ENCODE measurements at regions not wholly inside any gene's neighbourhood (a gene's known extent, or its start where the extent isn't known, plus 50 kb on each side); places are given as distances from the start of the nearest gene placed in this dataset.

DNA sequence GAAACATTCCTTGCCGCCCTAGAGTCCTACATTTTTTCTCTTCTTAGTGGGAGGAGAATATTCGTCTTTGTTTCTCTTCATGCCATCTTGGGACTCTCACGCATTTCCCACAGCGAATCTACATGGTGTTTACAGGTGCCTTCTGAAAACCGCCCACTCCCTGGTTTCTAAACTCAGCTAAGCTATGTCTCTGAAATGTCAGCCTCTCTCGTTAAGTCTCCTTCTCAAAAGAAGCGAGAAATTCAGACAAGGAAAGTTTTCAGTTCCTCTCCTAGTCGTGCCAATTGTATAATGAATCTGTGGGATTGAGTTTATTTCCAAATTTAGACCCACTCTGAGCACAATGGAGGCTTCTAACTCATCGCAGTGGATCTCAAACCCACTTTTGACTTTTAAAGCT lies 186.8 kb upstream of the NFIB start:
- Histone ChIP-seq H2BK15ac (ENCODE audit: low read length) (no peak overlapping the region), H3K27me3 (replicated peaks in 1 of 4; ENCODE audit: control insufficient read depth in 3 of 4, extremely low read depth in 1 of 4, insufficient read depth in 3 of 4, low read length in 3 of 4) (no peaks in the 10 kb centered on the region)
- FAIRE-seq: no peak
- TF ChIP-seq CREB1 (IDR thresholded peaks at IDR 0.05): no peak
- TF ChIP-seq JUN (IDR thresholded peaks at IDR 0.05; ENCODE audit: low read depth, low read length): no peak
- TF ChIP-seq BRCA1 (IDR thresholded peaks at IDR 0.05; ENCODE audit: low read depth, low read length): no peak
- TF ChIP-seq POU5F1 (IDR thresholded peaks at IDR 0.05; ENCODE audit: low read depth, low read length): no peak
- no peak for TF ChIP-seq SRF (IDR thresholded peaks at IDR 0.05; ENCODE audit: low read depth, low read length)
- TF ChIP-seq, protein P1, sequence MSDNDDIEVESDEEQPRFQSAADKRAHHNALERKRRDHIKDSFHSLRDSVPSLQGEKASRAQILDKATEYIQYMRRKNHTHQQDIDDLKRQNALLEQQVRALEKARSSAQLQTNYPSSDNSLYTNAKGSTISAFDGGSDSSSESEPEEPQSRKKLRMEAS (IDR thresholded peaks at IDR 0.05): no peak

More for the DNA sequence above, 186.8 kb upstream of the NFIB start:
- no peak overlapping the region for H3K18ac ChIP-seq (ENCODE audit: extremely low read depth, low read length)
- DNase-seq (ENCODE audit: low read depth in 1 of 2, low spot score in 2 of 2): no peak
- no peaks in the 10 kb centered on the region for H3K9me3 ChIP-seq (ENCODE audit: insufficient read depth in 2 of 2, low read depth in 1 of 2, low read length in 1 of 2)
- no peak overlapping the region for H2BK120ac ChIP-seq (replicated peaks; ENCODE audit: low read depth, low read length)
- POLR2A ChIA-PET (ENCODE audit: partially characterized antibody): no interaction called here
- H2AFZ ChIP-seq (ENCODE audit: low read length): peak overlapping the region; percentile 11; the same call in 1 of the 2 replicates
- no peaks in the 10 kb centered on the region for H3K79me1 ChIP-seq (ENCODE audit: low read depth, low read length)
- no peak overlapping the region for H4K8ac ChIP-seq (ENCODE audit: extremely low read depth, insufficient read depth, low read length)
- H3K14ac ChIP-seq (ENCODE audit: insufficient read length): no peak overlapping the region
- no peak overlapping the region for H3K9ac ChIP-seq (replicated peaks in 1 of 4; ENCODE audit: extremely low read depth in 1 of 4, low read depth in 3 of 4, low read length in 3 of 4)
- no peak overlapping the region for H3K4me2 ChIP-seq (ENCODE audit: insufficient read depth in 1 of 2, low read depth in 2 of 2, low read length in 2 of 2)
- no peak overlapping the region for H3K56ac ChIP-seq (replicated peaks; ENCODE audit: insufficient read length, low read depth, low read length)
- H2BK20ac ChIP-seq (ENCODE audit: low read length): no peak overlapping the region
- H4K20me1 ChIP-seq (replicated peaks in 1 of 2; ENCODE audit: control insufficient read depth in 1 of 2, insufficient read depth in 2 of 2, low read length in 2 of 2): no peaks in the 10 kb centered on the region
- no peaks in the 10 kb centered on the region for H3K4me1 ChIP-seq (replicated peaks in 1 of 4; ENCODE audit: control insufficient read depth in 3 of 4, insufficient read depth in 4 of 4, low read length in 3 of 4)
- H2BK12ac ChIP-seq (ENCODE audit: low read depth, low read length): no peak overlapping the region
- H3K23ac ChIP-seq (ENCODE audit: insufficient read length): no peak overlapping the region
- CTCF ChIA-PET (ENCODE audit: partially characterized antibody): interaction anchor here (0.5 to 1.2 kb wide), 3 partner anchors 10 to 1466 kb away, joined by 3 read pairs; no protein-coding TSS in a partner anchor
- no peaks in the 10 kb centered on the region for H3K23me2 ChIP-seq (ENCODE audit: low read depth, low read length)
- no peaks in the 10 kb centered on the region for H3K79me2 ChIP-seq (ENCODE audit: control insufficient read depth in 1 of 2, insufficient read depth in 2 of 2, low read length in 2 of 2)
- H2BK5ac ChIP-seq (ENCODE audit: low read depth, low read length): no peak overlapping the region
- H3K36me3 ChIP-seq (ENCODE audit: control insufficient read depth in 2 of 4, insufficient read depth in 4 of 4, low read length in 3 of 4): no peaks in the 10 kb centered on the region
- H4K91ac ChIP-seq (replicated peaks; ENCODE audit: insufficient read length, low read length): no peak overlapping the region
- H3K4ac ChIP-seq (replicated peaks; ENCODE audit: insufficient read length, low read depth, low read length): no peak overlapping the region
- H3K27ac ChIP-seq (ENCODE audit: low read depth, low read length): no peak overlapping the region
- no peak overlapping the region for H3K4me3 ChIP-seq (ENCODE audit: extremely low read depth in 1 of 4, insufficient read depth in 2 of 4, low read depth in 3 of 4, low read length in 4 of 4)
- no peak overlapping the region for H4K5ac ChIP-seq (ENCODE audit: insufficient read length, low read depth, low read length)
- H2AK5ac ChIP-seq (ENCODE audit: low read depth, low read length): no peak overlapping the region
- WGBS, 2 experiments (ENCODE audit: extremely low coverage in 1 of 2, insufficient coverage in 1 of 2, insufficient read length in 1 of 2, insufficient replicate concordance in 2 of 2, low coverage in 1 of 2, low lambda C conversion rate in 2 of 2, missing lambda C conversion rate in 1 of 2): 82% methylated on average over 9 of the region's 9 CpGs; no CpG with 5 or more reads in 1 of the 2 experiments
